Mammary epithelial cell (primary cell): ENCODE measurements at regions not wholly inside any gene's neighbourhood (a gene's known extent, or its start where the extent isn't known, plus 50 kb on each side); places are given as distances from the start of the nearest gene placed in this dataset.

Source experiments
- CTCF ChIP-seq, 2 donors: IDR thresholded peaks in 1 of 2; conservative IDR thresholded peaks in 1 of 2; 2 replicates each; pipeline ENCODE4 v1.5.1; 2011 to 2012; ENCODE audit warnings: inconsistent platforms in 2 of 2, low read length in 2 of 2, mild to moderate bottlenecking in 2 of 2, control low read depth in 1 of 2, low read depth in 1 of 2; ENCODE audit not compliant: insufficient read depth in 1 of 2; ENCODE audit errors: extremely low read depth in 1 of 2
- EZH2 ChIP-seq: IDR thresholded peaks from 2 replicates; pipeline ENCODE4 v1.6.1; 2012; ENCODE audit warnings: low read length, inconsistent platforms, borderline replicate concordance

- TF ChIP-seq CTCF (conservative IDR thresholded peaks at IDR 0.05 in 1 of 2, IDR thresholded peaks at IDR 0.05 in 1 of 2; ENCODE audit: extremely low read depth in 1 of 2, insufficient read depth in 1 of 2, low read depth in 1 of 2, low read length in 2 of 2) (no peak), EZH2 (no peak)
Observed at GRCh38 chr1:238119861-238120260, 229.1 kb upstream of the ZP4 start.
